ENCODE measurements at regions not wholly inside any gene's neighbourhood (a gene's known extent, or its start where the extent isn't known, plus 50 kb on each side); places are given as distances from the start of the nearest gene placed in this dataset.

DNA sequence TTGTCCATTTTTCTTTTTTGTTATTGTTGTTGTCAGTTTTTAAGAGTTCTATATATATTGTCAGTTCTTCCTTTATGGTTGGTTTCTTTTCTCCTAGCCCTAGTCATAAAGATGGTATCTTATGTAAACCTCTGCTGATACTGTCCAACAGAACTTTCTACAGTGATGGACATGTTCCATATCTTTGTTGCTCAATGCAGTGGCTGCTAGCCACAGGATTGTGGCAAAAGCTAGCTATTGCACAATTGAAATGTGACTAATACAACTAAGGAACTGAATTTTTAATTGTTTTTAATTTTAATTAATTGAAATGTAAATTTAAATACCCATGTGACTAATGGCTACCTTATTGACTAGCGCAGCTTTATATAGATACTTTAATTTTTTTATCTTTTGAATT, 411.8 kb upstream of the PTBP2 start:
- no peak overlapping the region for H4K8ac ChIP-seq (ENCODE audit: extremely low read depth, insufficient read depth, low read length)
- no peak overlapping the region for H3K4me2 ChIP-seq (ENCODE audit: insufficient read depth in 1 of 2, low read depth in 2 of 2, low read length in 2 of 2)
- H3K79me1 ChIP-seq (ENCODE audit: low read depth, low read length): no peaks in the 10 kb centered on the region
- H3K27me3 ChIP-seq (replicated peaks in 1 of 4; ENCODE audit: control insufficient read depth in 3 of 4, extremely low read depth in 1 of 4, insufficient read depth in 3 of 4, low read length in 3 of 4): no peaks in the 10 kb centered on the region
- no peak overlapping the region for H3K4ac ChIP-seq (replicated peaks; ENCODE audit: insufficient read length, low read depth, low read length)
- ChIA-PET CTCF (ENCODE audit: partially characterized antibody) (no interaction called here), POLR2A (ENCODE audit: partially characterized antibody) (no interaction called here)
- 94% methylated on average over 1 of the region's 1 CpG; no CpG with 5 or more reads in 1 of the 2 experiments for WGBS, 2 experiments (ENCODE audit: extremely low coverage in 1 of 2, insufficient coverage in 1 of 2, insufficient read length in 1 of 2, insufficient replicate concordance in 2 of 2, low coverage in 1 of 2, low lambda C conversion rate in 2 of 2, missing lambda C conversion rate in 1 of 2)
- no peaks in the 10 kb centered on the region for H3K9me3 ChIP-seq (ENCODE audit: insufficient read depth in 2 of 2, low read depth in 1 of 2, low read length in 1 of 2)
- no peak for FAIRE-seq
- H3K23ac ChIP-seq (ENCODE audit: insufficient read length): no peak overlapping the region
- no peak overlapping the region for H2BK15ac ChIP-seq (ENCODE audit: low read length)
- H3K56ac ChIP-seq (replicated peaks; ENCODE audit: insufficient read length, low read depth, low read length): no peak overlapping the region
- no peak overlapping the region for H3K27ac ChIP-seq (ENCODE audit: low read depth, low read length)
- no peak for DNase-seq (ENCODE audit: low read depth in 1 of 2, low spot score in 2 of 2)
- no peaks in the 10 kb centered on the region for H4K20me1 ChIP-seq (replicated peaks in 1 of 2; ENCODE audit: control insufficient read depth in 1 of 2, insufficient read depth in 2 of 2, low read length in 2 of 2)
- no peak overlapping the region for H3K9ac ChIP-seq (replicated peaks in 1 of 4; ENCODE audit: extremely low read depth in 1 of 4, low read depth in 3 of 4, low read length in 3 of 4)
- H2BK12ac ChIP-seq (ENCODE audit: low read depth, low read length): no peak overlapping the region
- no peaks in the 10 kb centered on the region for H3K79me2 ChIP-seq (ENCODE audit: control insufficient read depth in 1 of 2, insufficient read depth in 2 of 2, low read length in 2 of 2)
- H3K23me2 ChIP-seq (ENCODE audit: low read depth, low read length): no peaks in the 10 kb centered on the region
- no peak overlapping the region for H2BK120ac ChIP-seq (replicated peaks; ENCODE audit: low read depth, low read length)
- H3K4me3 ChIP-seq (ENCODE audit: extremely low read depth in 1 of 4, insufficient read depth in 2 of 4, low read depth in 3 of 4, low read length in 4 of 4): no peak overlapping the region
- no peak overlapping the region for H2BK20ac ChIP-seq (ENCODE audit: low read length)
- no peaks in the 10 kb centered on the region for H3K4me1 ChIP-seq (replicated peaks in 1 of 4; ENCODE audit: control insufficient read depth in 3 of 4, insufficient read depth in 4 of 4, low read length in 3 of 4)
- H2AK5ac ChIP-seq (ENCODE audit: low read depth, low read length): no peak overlapping the region
- H3K18ac ChIP-seq (ENCODE audit: extremely low read depth, low read length): no peak overlapping the region
- no peak overlapping the region for H4K91ac ChIP-seq (replicated peaks; ENCODE audit: insufficient read length, low read length)
- H3K14ac ChIP-seq (ENCODE audit: insufficient read length): no peak overlapping the region
- H3K36me3 ChIP-seq (ENCODE audit: control insufficient read depth in 2 of 4, insufficient read depth in 4 of 4, low read length in 3 of 4): no peaks in the 10 kb centered on the region
- H2AFZ ChIP-seq (ENCODE audit: low read length): no peak overlapping the region
- no peak overlapping the region for H2BK5ac ChIP-seq (ENCODE audit: low read depth, low read length)
- no peak overlapping the region for H4K5ac ChIP-seq (ENCODE audit: insufficient read length, low read depth, low read length)
- TF ChIP-seq CREB1 (IDR thresholded peaks at IDR 0.05) (no peak), KDM4A (IDR thresholded peaks at IDR 0.05; ENCODE audit: low read depth, low read length, severe bottlenecking) (no peak), TBP (IDR thresholded peaks at IDR 0.05; ENCODE audit: low read depth, low read length) (no peak), SUZ12 (IDR thresholded peaks at IDR 0.05; ENCODE audit: low read length) (no peak), TAF1 (IDR thresholded peaks at IDR 0.05; ENCODE audit: low read depth, low read length) (no peak), RFX5 (IDR thresholded peaks at IDR 0.05; ENCODE audit: borderline replicate concordance, low read depth, low read length) (no peak), SIRT6 (IDR thresholded peaks at IDR 0.05; ENCODE audit: low read length) (no peak), SP2 (IDR thresholded peaks at IDR 0.05; ENCODE audit: low read length) (no peak), TEAD4 (IDR thresholded peaks at IDR 0.05; ENCODE audit: low read depth, low read length) (no peak), POLR2AphosphoS5 (IDR thresholded peaks at IDR 0.05; ENCODE audit: low read depth, low read length) (no peak), CBX8 (IDR thresholded peaks at IDR 0.05; ENCODE audit: borderline replicate concordance, low read depth, low read length) (no peak), PHF8 (conservative IDR thresholded peaks at IDR 0.05; ENCODE audit: low read depth, low read length) (no peak), TCF12 (IDR thresholded peaks at IDR 0.05; ENCODE audit: low read depth, low read length) (no peak)
- TF ChIP-seq, protein P1, sequence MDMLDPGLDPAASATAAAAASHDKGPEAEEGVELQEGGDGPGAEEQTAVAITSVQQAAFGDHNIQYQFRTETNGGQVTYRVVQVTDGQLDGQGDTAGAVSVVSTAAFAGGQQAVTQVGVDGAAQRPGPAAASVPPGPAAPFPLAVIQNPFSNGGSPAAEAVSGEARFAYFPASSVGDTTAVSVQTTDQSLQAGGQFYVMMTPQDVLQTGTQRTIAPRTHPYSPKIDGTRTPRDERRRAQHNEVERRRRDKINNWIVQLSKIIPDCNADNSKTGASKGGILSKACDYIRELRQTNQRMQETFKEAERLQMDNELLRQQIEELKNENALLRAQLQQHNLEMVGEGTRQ (IDR thresholded peaks at IDR 0.05; ENCODE audit: low read length): no peak

Measured in H1 (cell line).